HG03064 (cell line): ENCODE measurements at regions not wholly inside any gene's neighbourhood (a gene's known extent, or its start where the extent isn't known, plus 50 kb on each side); places are given as distances from the start of the nearest gene placed in this dataset.
"Not testable (repeated sequence)": the region's sequence is repeated elsewhere in the genome, so short reads cannot be mapped to it uniquely, and the experiment has no call there.

ENCODE experiments used
- ATAC-seq: cut with Tn5 transposase; IDR thresholded peaks from one replicate; pipeline ENCODE4 v1.9.1; 2021; ENCODE audit warnings: low read depth; ENCODE audit not compliant: unreplicated experiment

- ATAC-seq = no peak
Measured at GRCh38 chr6:76593668-76594067, 521.2 kb upstream of the IMPG1 start.

- ATAC-seq = no peak
Measured at GRCh38 chr6:76592566-76592965, 520.1 kb upstream of the IMPG1 start.

- no peak for ATAC-seq
Measured at GRCh38 chr6:76587271-76587670, 514.8 kb upstream of the IMPG1 start.

- no peak for ATAC-seq
Measured at GRCh38 chr6:76584121-76584520, 511.7 kb upstream of the IMPG1 start.

DNA sequence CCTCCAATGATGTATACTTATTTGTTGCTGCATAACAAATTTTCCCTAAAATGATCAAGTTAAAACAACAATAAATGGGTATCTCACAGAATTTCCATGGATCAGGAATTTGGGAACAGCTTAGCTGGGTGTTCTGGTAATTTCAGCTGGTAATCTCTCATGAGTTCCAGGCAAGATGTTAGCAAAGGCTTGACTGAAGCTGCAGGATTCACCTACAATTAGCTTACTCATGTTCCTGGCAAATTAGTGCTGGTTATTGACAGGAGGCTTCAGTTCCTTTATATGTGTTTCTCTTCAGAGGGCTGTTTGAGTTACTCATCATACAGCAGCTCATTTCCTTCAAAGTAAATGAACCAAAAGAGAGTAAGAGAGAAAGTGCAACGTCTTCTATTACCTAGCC lies 506.3 kb upstream of the IMPG1 start:
- no peak for ATAC-seq

DNA sequence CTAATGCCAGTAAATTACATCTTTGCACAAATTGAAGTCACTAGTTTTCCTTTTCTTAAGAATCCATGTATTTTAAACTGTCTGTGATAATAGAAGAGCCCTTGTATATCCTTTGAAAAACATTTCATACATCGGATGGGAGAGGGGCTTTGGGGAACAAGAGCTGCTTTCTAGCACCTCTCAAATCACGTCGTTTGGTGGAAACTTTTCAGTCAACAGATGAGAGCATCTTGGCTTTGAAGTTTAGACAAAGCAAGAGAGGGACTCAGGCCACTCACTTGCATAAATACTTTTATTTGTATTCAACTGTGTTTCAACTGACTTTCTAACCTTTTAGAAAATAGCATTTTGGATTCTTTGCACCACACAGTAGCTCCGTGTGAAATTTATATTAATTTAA lies 502.3 kb upstream of the IMPG1 start:
- ATAC-seq = no peak

DNA sequence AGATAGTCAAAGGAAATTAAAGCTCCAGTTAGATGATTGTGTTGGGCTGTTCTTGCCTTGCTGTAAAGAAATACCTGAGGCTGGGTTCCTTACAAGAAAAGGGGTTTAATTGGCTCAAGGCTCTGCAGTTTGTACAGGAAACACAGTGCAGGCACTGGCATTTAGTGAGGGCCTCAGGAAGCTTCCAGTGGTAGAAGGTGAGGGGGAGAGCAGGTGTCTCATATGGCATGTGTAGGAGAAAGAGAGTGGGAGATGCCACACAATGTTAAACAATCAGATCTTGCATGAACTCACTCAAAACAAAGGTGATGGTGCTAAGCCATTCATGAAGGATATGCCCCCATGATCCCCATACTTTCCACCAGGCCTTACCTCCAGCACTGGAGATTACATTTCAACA lies 493.5 kb upstream of the IMPG1 start:
- no peak for ATAC-seq

DNA sequence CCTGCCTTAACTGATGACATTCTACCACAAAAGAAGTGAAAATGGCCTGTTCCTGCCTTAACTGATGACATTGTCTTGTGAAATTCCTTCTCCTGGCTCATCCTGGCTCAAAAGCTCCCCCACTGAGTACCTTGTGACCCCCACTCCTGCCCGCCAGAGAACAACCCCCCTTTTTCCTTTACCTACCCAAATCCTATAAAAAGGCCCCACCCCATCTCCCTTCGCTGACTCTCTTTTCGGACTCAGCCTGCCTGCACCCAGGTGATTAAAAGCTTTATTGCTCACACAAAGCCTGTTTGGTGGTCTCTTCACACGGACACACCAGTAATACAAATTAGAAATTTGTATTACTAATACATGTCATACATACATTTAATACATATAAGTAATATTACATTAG lies 489.9 kb upstream of the IMPG1 start:
- not testable (repeated sequence) for ATAC-seq

- ATAC-seq = not testable (repeated sequence)
Measured at GRCh38 chr6:76560851-76561755, 488.6 kb upstream of the IMPG1 start.

- no peak for ATAC-seq
Measured at GRCh38 chr6:76553256-76553655, 480.8 kb upstream of the IMPG1 start.

DNA sequence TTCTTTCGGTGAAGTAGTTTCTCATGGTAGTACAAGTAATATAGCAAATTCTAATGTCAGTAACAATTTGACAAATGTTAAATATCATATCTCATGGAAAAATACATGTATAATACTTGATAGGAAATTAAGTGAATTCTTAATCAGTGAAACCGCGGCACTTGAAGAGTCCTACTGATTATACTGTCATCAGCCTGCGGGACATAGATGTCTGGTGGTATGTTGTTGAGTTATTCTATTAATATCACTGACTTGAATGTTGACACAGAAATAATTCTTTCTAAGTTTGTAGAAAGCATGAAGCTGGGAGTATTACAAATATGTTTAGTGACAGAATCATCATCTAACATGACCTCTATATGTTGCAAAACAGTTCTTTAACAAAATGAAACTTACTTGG lies 479.8 kb upstream of the IMPG1 start:
- no peak for ATAC-seq

DNA sequence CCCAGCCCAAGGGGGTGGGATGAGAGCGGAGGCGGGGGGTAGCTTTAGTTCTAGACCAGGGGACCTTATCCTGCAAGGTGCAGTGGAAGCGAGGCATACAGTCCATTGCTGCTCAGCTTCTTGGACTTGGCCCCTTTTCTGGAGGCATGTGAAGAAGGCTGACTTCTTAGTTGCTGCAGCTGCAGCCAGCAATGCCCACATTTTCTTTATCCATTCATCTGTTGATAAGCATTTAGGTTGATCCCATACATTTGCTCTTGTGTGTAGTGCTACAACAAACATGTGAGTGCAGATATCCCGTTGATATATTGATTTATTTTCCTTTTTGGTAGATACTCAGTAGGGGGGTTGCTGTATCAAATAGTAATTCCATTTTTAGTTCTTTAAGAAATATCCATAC lies 461.2 kb upstream of the IMPG1 start:
- ATAC-seq = no peak

GRCh38 chr6:76532647-76533046 lies 460.2 kb upstream of the IMPG1 start:
- no peak for ATAC-seq

GRCh38 chr6:76518443-76518842 lies 446.0 kb upstream of the IMPG1 start:
- ATAC-seq = no peak

- no peak for ATAC-seq
Measured at GRCh38 chr6:76516924-76517323, 444.5 kb upstream of the IMPG1 start.

DNA sequence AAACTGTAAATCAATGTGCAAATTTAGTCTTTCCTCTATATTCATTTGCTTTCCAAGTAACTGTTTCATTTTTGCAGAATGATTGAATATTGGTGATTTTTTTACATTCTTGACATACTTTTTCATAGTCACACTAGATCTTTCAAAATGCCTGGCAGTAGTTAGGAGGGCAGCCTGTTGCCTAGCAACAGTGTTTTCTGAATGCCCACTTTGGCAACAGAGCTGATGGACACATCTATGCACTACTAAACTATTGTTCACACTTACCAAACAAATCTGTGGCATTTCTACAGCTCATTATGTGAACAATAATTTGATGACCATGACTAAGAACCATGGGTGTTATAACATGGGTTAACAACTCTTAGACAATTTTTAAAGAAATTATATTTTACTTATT lies 438.0 kb upstream of the IMPG1 start:
- no peak for ATAC-seq

- ATAC-seq = no peak
Measured at GRCh38 chr6:76509397-76509796, 436.9 kb upstream of the IMPG1 start.

DNA sequence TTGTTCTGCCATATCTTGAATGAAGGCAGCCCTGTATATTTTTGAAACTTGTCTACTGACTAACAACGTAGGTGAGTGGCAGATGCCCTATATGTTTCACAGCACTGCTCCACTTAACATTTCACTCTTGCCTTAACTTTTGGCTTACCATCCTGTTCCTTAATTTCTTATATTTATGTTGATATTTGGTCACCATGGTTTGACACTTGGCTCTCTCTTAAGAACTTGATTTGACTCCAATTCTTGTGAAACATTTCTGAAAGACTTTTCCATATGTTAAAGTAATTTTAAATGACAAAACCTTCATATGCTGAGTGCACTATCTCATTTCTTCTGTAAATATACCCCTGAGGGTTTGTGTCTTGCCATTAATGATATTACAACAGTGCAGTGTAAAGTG lies 434.3 kb upstream of the IMPG1 start:
- no peak for ATAC-seq

DNA sequence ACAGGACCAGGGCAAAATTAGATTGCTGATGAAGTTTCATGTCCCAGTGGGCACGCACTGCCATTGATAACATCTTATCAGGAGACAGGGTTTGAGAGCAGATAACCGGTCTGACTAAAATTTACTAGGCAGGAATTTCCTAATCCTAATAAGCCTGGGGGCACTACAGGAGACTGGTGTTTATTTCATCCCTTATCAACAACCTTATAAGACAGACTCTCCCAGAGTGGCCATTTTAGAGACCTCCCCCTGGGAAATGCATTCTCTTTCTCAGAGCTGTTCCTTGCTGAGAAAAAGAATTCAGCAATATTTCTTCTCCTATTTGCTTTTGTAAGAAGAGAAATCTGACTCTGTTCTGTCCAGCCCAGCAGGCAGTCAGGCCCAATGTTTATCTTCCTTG lies 423.4 kb upstream of the IMPG1 start:
- no peak for ATAC-seq

DNA sequence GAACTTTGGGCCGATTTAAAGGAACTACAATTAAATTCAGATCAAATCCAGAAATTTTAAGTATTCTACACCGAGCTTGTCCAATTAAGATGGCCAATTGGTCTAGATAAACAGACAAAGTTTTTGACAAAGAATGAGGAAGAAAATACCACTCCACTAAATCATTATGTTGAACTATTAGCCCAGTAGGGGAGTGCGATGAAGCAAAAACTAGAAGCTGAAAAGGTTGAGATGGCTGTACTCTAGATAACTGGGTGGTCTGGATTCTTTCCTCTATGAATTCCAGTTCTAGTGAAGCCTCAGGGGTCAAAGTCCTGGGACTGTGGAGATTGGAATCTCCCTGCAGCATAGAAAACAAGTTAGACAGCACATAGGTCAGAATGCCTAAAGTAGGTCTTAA lies 418.9 kb upstream of the IMPG1 start:
- ATAC-seq = not testable (repeated sequence)

DNA sequence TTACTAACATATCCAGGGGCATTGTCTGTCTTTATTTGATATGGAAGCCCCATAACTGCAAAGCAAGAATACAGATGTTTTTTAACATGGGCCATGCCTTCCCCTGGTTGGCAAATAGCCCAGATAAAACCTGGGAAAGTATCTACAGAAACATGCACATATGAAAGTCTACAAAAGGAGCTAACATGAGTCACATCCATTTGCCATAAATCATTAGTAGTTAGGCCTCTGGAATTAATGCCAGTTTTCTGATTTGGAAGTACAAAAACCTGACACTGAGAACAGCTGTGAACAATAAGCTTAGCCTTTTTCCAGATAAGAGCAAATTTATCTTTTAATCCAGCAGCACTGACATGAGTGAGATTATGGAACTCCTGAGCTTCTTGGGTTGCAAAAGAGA lies 418.0 kb upstream of the IMPG1 start:
- ATAC-seq = no peak

- no peak for ATAC-seq
Measured at GRCh38 chr6:76481101-76481500, 408.6 kb upstream of the IMPG1 start.

DNA sequence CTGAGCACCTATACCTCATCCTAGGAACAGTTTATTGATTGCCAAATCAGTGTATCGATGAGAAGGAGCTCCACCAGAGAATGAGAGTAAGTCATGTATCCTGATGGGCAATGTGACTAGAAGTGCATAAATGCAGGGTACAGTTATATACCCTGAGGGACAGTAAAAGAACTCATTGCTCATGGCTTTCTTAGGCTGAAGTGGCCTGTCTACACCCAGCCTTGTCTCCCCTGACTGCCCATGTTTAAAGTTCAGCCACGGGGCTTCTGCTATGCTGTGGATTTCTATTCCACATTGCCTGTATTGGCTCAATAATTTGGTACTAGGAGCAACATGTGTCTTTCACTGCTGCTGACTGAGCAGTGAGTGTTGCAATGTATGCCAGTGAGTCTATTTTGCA lies 400.4 kb upstream of the IMPG1 start:
- no peak for ATAC-seq
